Lung (tissue), 11 donors: ENCODE measurements at regions not wholly inside any gene's neighbourhood (a gene's known extent, or its start where the extent isn't known, plus 50 kb on each side); places are given as distances from the start of the nearest gene placed in this dataset.

Source experiments
- ATAC-seq: fragments of 200-7000 bp; cut with Tn5 transposase; one replicate; pipeline ENCODE4 v1.9.1; 2020; ENCODE audit warnings: moderate number of reproducible peaks; ENCODE audit not compliant: insufficient read depth, low FRiP score
- DNase-seq, 3 donors: peaks; one replicate each; pipeline ENCODE4 v3.0.0-alpha.2; 2013 to 2017
- H3K27ac ChIP-seq, 2 donors: one replicate each; pipeline ENCODE4 v1.5.1; 2013; ENCODE audit warnings: mild to moderate bottlenecking in 2 of 2, moderate library complexity in 2 of 2, control low read depth in 1 of 2, inconsistent platforms in 1 of 2, low read depth in 1 of 2, low read length in 1 of 2
- H3K27me3 ChIP-seq, 3 donors: one replicate each; pipeline ENCODE4 v1.5.1; 2013; ENCODE audit warnings: low read length in 2 of 3; ENCODE audit not compliant: control insufficient read depth in 3 of 3, insufficient read depth in 3 of 3
- H3K36me3 ChIP-seq, 4 donors: one replicate each; pipeline ENCODE4 v1.5.1; 2013; ENCODE audit warnings: low read length in 4 of 4, mild to moderate bottlenecking in 1 of 4, moderate library complexity in 1 of 4; ENCODE audit not compliant: control insufficient read depth in 4 of 4, insufficient read depth in 4 of 4
- H3K4me1 ChIP-seq, 5 donors: one replicate each; pipeline ENCODE4 v1.5.1; 2013; ENCODE audit warnings: low read length in 5 of 5, mild to moderate bottlenecking in 2 of 5, moderate library complexity in 1 of 5; ENCODE audit not compliant: control insufficient read depth in 5 of 5, insufficient read depth in 5 of 5
- H3K4me3 ChIP-seq: one replicate; pipeline ENCODE4 v1.5.1; 2013; ENCODE audit warnings: mild to moderate bottlenecking, control low read depth, moderate library complexity
- H3K9ac ChIP-seq, 2 donors: one replicate each; pipeline ENCODE4 v1.5.1; 2013; ENCODE audit warnings: low read length in 2 of 2, control low read depth in 1 of 2; ENCODE audit not compliant: insufficient read depth in 1 of 2
- H3K9me3 ChIP-seq, 4 donors: one replicate each; pipeline ENCODE4 v1.5.1; 2013; ENCODE audit warnings: low read length in 3 of 4, mild to moderate bottlenecking in 1 of 4, moderate library complexity in 1 of 4; ENCODE audit not compliant: control insufficient read depth in 4 of 4, insufficient read depth in 3 of 4
- CTCF ChIP-seq: IDR thresholded peaks from 2 replicates; pipeline ENCODE4 v1.5.1; 2012; ENCODE audit warnings: mild to moderate bottlenecking; ENCODE audit errors: control extremely low read depth, extremely low read depth
- WGBS, 2 donors: extraction: QIAGEN DNeasy Blood & Tissue Kit; methylation state at CpG; one replicate each; pipeline ENCODE4 v1.1.7; 2013; 5-methylcytosine and 5-hydroxymethylcytosine counted together
- donor health status: control.
- donor health status: control.
- donor health status: Bipolar disorder and iron deficiency.
- donor health status: healthy.
- donor health status: DM: yes; HTN: yes; CAD: no.

- H3K9me3 ChIP-seq, result peaks cover 0 to 1% (median 0%) of the 10 kb centered on the region in 4 donors
- ATAC-seq (no peak), DNase-seq (no peak)
- no peak overlapping the region for H3K4me3 ChIP-seq
- H3K4me1 ChIP-seq, result no peaks in the 10 kb centered on the region
- no peak overlapping the region for H3K27ac ChIP-seq
- H3K9ac ChIP-seq, result no peak overlapping the region
- no peaks in the 10 kb centered on the region for H3K27me3 ChIP-seq
- TF ChIP-seq CTCF, result no peak
- no peaks in the 10 kb centered on the region for H3K36me3 ChIP-seq
- 96 to 100% methylated on average over 1 of the region's 1 CpG for WGBS, 2 donors
Observed at GRCh38 chr1:82079607-82080006, 278.9 kb downstream of the ADGRL2 start.

GRCh38 chr1:82073659-82074058 is 272.9 kb downstream of the ADGRL2 start:
- ATAC-seq (no peak), DNase-seq (no peak)
- 92 to 97% methylated on average over 1 of the region's 1 CpG for WGBS, 2 donors
- Histone ChIP-seq H3K27me3 (no peaks in the 10 kb centered on the region), H3K9ac (no peak overlapping the region), H3K36me3 (no peaks in the 10 kb centered on the region), H3K4me3 (no peak overlapping the region), H3K4me1 (no peaks in the 10 kb centered on the region), H3K9me3 (peaks cover 0 to 1% (median 0%) of the 10 kb centered on the region in 4 donors), H3K27ac (no peak overlapping the region)
- no peak for TF ChIP-seq CTCF

- DNase-seq (no peak), ATAC-seq (no peak)
- 54 to 59% methylated on average over 1 of the region's 1 CpG for WGBS, 2 donors
- no peak for TF ChIP-seq CTCF
- Histone ChIP-seq H3K27ac (no peak overlapping the region), H3K27me3 (no peaks in the 10 kb centered on the region), H3K4me1 (no peaks in the 10 kb centered on the region), H3K9ac (no peak overlapping the region), H3K9me3 (peaks cover 0 to 1% (median 0%) of the 10 kb centered on the region in 4 donors), H3K4me3 (no peak overlapping the region), H3K36me3 (no peaks in the 10 kb centered on the region)
Observed at GRCh38 chr1:82073071-82073470, 272.3 kb downstream of the ADGRL2 start.

- ATAC-seq, result no peak
- H3K9ac ChIP-seq, result no peak overlapping the region
- peaks cover 0 to 5% (median 0%) of the 10 kb centered on the region in 5 donors for H3K4me1 ChIP-seq
- no peak overlapping the region for H3K27ac ChIP-seq
- DNase-seq, result peak in 1 of 3 donors; percentile 46
- no peaks in the 10 kb centered on the region for H3K27me3 ChIP-seq
- WGBS, 2 donors, result 84 to 89% methylated on average over 4 of the region's 4 CpGs
- no peaks in the 10 kb centered on the region for H3K36me3 ChIP-seq
- no peaks in the 10 kb centered on the region for H3K9me3 ChIP-seq
- no peak for TF ChIP-seq CTCF
- no peak overlapping the region for H3K4me3 ChIP-seq
Observed at GRCh38 chr1:82065916-82066315, 265.2 kb downstream of the ADGRL2 start.
